B cell (primary cell): ENCODE measurements at regions not wholly inside any gene's neighbourhood (a gene's known extent, or its start where the extent isn't known, plus 50 kb on each side); places are given as distances from the start of the nearest gene placed in this dataset.

Source experiments
- EZH2 ChIP-seq: IDR thresholded peaks from 2 replicates; pipeline ENCODE4 v1.6.1; 2012; ENCODE audit warnings: borderline replicate concordance, low read depth, mild to moderate bottlenecking, moderate library complexity, low read length; ENCODE audit not compliant: insufficient read depth, poor library complexity, severe bottlenecking
- TF ChIP-seq, protein P1 (sequence below): fragments of 200-600 bp; IDR thresholded peaks from one replicate; pipeline ENCODE4 v1.8.0; 2022; ENCODE audit warnings: antibody characterized with exemption, mild to moderate bottlenecking

DNA sequence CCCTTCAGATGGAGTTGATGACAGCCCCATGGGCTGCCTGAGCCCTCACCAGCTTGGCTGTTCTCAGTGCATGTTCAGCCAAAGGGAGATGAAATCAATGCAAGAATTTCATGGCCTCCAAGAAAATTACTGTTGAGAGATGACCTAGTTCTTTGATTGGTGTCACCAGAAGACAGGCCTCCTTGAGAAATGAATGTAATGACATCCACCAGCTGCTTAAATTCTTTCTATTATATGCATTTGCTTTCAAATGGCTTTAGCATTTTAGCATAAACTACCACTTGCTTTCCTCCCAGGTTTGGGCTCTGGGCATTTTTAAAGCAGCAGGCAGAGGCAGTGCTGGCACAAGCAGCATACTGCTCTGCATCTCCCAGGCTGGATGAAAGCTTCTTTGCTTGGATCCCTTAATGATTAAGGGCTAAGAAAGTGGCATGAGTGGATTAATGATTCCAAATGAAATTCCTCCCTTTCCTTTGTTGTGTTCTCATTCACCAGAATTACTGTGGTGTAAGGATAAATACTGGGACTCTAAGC, 278.4 kb downstream of the ZNF326 start:
- TF ChIP-seq, protein P1, sequence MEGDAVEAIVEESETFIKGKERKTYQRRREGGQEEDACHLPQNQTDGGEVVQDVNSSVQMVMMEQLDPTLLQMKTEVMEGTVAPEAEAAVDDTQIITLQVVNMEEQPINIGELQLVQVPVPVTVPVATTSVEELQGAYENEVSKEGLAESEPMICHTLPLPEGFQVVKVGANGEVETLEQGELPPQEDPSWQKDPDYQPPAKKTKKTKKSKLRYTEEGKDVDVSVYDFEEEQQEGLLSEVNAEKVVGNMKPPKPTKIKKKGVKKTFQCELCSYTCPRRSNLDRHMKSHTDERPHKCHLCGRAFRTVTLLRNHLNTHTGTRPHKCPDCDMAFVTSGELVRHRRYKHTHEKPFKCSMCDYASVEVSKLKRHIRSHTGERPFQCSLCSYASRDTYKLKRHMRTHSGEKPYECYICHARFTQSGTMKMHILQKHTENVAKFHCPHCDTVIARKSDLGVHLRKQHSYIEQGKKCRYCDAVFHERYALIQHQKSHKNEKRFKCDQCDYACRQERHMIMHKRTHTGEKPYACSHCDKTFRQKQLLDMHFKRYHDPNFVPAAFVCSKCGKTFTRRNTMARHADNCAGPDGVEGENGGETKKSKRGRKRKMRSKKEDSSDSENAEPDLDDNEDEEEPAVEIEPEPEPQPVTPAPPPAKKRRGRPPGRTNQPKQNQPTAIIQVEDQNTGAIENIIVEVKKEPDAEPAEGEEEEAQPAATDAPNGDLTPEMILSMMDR, result no peak
- TF ChIP-seq EZH2, result no peak
